GM12872 (cell line): ENCODE measurements at regions not wholly inside any gene's neighbourhood (a gene's known extent, or its start where the extent isn't known, plus 50 kb on each side); places are given as distances from the start of the nearest gene placed in this dataset.

Experiments used
- CTCF ChIP-seq: IDR thresholded peaks from 3 replicates; pipeline ENCODE4 v1.5.1; 2011; ENCODE audit warnings: low read depth, mild to moderate bottlenecking, low read length, moderate library complexity; ENCODE audit not compliant: insufficient read depth

- TF ChIP-seq CTCF = no peak
These were observed 134.6 kb upstream of the ITGB1 start for GRCh38 chr10:33092596-33092995.

GRCh38 chr10:33091201-33091600 is 133.2 kb upstream of the ITGB1 start:
- no peak for TF ChIP-seq CTCF

GRCh38 chr10:33088990-33089389 is 131.0 kb upstream of the ITGB1 start:
- TF ChIP-seq CTCF = no peak

GRCh38 chr10:33087922-33088321 is 129.9 kb upstream of the ITGB1 start:
- TF ChIP-seq CTCF = no peak

GRCh38 chr10:33087152-33087551 is 129.1 kb upstream of the ITGB1 start:
- no peak for TF ChIP-seq CTCF

GRCh38 chr10:33086100-33086499 is 128.1 kb upstream of the ITGB1 start:
- no peak for TF ChIP-seq CTCF

- no peak for TF ChIP-seq CTCF
These were observed 127.3 kb upstream of the ITGB1 start for GRCh38 chr10:33085313-33085833.
